IgD-negative memory B cell (primary cell): ENCODE measurements at regions not wholly inside any gene's neighbourhood (a gene's known extent, or its start where the extent isn't known, plus 50 kb on each side); places are given as distances from the start of the nearest gene placed in this dataset.
"Not testable (repeated sequence)": the region's sequence is repeated elsewhere in the genome, so short reads cannot be mapped to it uniquely, and the experiment has no call there.

Source experiments
- H3K27ac Mint-ChIP-seq, 3 donors: one replicate each; pipeline ENCODE4 v1.8.0; 2020 to 2022; ENCODE audit warnings: mild to moderate bottlenecking in 3 of 3, mixed read lengths in 3 of 3, moderate library complexity in 1 of 3
- H3K27me3 Mint-ChIP-seq: one replicate; pipeline ENCODE4 v1.8.0; 2021; ENCODE audit warnings: mixed read lengths
- H3K36me3 Mint-ChIP-seq: one replicate; pipeline ENCODE4 v1.8.0; 2020; ENCODE audit warnings: mild to moderate bottlenecking, mixed read lengths
- H3K4me1 Mint-ChIP-seq, 3 donors: one replicate each; pipeline ENCODE4 v1.8.0; 2020 to 2022; ENCODE audit warnings: mixed read lengths in 3 of 3, mild to moderate bottlenecking in 1 of 3
- H3K4me3 Mint-ChIP-seq, 4 donors: one replicate each; pipeline ENCODE4 v1.8.0; 2020 to 2022; ENCODE audit warnings: mild to moderate bottlenecking in 4 of 4, mixed read lengths in 4 of 4, moderate library complexity in 3 of 4
- H3K9me3 Mint-ChIP-seq, 3 donors: one replicate each; pipeline ENCODE4 v1.8.0; 2020 to 2021; ENCODE audit warnings: mixed read lengths in 3 of 3, mild to moderate bottlenecking in 1 of 3

GRCh38 chr5:8840746-8841145 is 705.1 kb downstream of the SEMA5A start:
- not testable (repeated sequence) for H3K4me3 Mint-ChIP-seq, H3K27me3 Mint-ChIP-seq, H3K4me1 Mint-ChIP-seq, H3K27ac Mint-ChIP-seq, H3K36me3 Mint-ChIP-seq
- peaks cover 0 to 11% (median 4%) of the 10 kb centered on the region in 3 donors for H3K9me3 Mint-ChIP-seq

GRCh38 chr5:8842971-8843551 is 702.8 kb downstream of the SEMA5A start:
- no peaks in the 10 kb centered on the region for H3K27me3 Mint-ChIP-seq
- H3K9me3 Mint-ChIP-seq, result peaks cover 0 to 10% (median 4%) of the 10 kb centered on the region in 3 donors
- no peaks in the 10 kb centered on the region for H3K36me3 Mint-ChIP-seq
- H3K4me1 Mint-ChIP-seq, result no peaks in the 10 kb centered on the region
- H3K27ac Mint-ChIP-seq, result no peak overlapping the region
- peak overlapping the region in 1 of 4 donors; percentile 49 for H3K4me3 Mint-ChIP-seq

- H3K4me1 Mint-ChIP-seq, result no peaks in the 10 kb centered on the region
- H3K9me3 Mint-ChIP-seq, result peaks cover 0 to 7% (median 4%) of the 10 kb centered on the region in 3 donors
- H3K36me3 Mint-ChIP-seq, result no peaks in the 10 kb centered on the region
- H3K27ac Mint-ChIP-seq, result no peak overlapping the region
- H3K27me3 Mint-ChIP-seq, result no peaks in the 10 kb centered on the region
- H3K4me3 Mint-ChIP-seq, result no peak overlapping the region
These were observed 702.1 kb downstream of the SEMA5A start for GRCh38 chr5:8843771-8844170.

GRCh38 chr5:8844206-8844605 is 701.7 kb downstream of the SEMA5A start:
- Mint-ChIP-seq H3K9me3 (peaks cover 0 to 7% (median 4%) of the 10 kb centered on the region in 3 donors), H3K27me3 (no peaks in the 10 kb centered on the region), H3K27ac (no peak overlapping the region), H3K4me3 (no peak overlapping the region), H3K36me3 (no peaks in the 10 kb centered on the region), H3K4me1 (no peaks in the 10 kb centered on the region)

GRCh38 chr5:8844847-8845246 is 701.0 kb downstream of the SEMA5A start:
- H3K36me3 Mint-ChIP-seq, result no peaks in the 10 kb centered on the region
- H3K27me3 Mint-ChIP-seq, result no peaks in the 10 kb centered on the region
- peaks cover 0 to 7% (median 3%) of the 10 kb centered on the region in 3 donors for H3K9me3 Mint-ChIP-seq
- H3K4me3 Mint-ChIP-seq, result no peak overlapping the region
- no peaks in the 10 kb centered on the region for H3K4me1 Mint-ChIP-seq
- H3K27ac Mint-ChIP-seq, result no peak overlapping the region

- Mint-ChIP-seq H3K4me3 (peak overlapping the region in 1 of 4 donors; percentile 37), H3K27ac (no peak overlapping the region), H3K36me3 (no peaks in the 10 kb centered on the region), H3K9me3 (peaks cover 0 to 5% (median 2%) of the 10 kb centered on the region in 3 donors), H3K4me1 (no peaks in the 10 kb centered on the region), H3K27me3 (no peaks in the 10 kb centered on the region)
These were observed 700.6 kb downstream of the SEMA5A start for GRCh38 chr5:8845296-8845695.

GRCh38 chr5:8848366-8848765 is 697.5 kb downstream of the SEMA5A start:
- no peak overlapping the region for H3K4me3 Mint-ChIP-seq
- no peaks in the 10 kb centered on the region for H3K27me3 Mint-ChIP-seq
- no peak overlapping the region for H3K27ac Mint-ChIP-seq
- peaks cover 0 to 2% (median 0%) of the 10 kb centered on the region in 3 donors for H3K9me3 Mint-ChIP-seq
- H3K36me3 Mint-ChIP-seq, result no peaks in the 10 kb centered on the region
- H3K4me1 Mint-ChIP-seq, result no peaks in the 10 kb centered on the region

- Mint-ChIP-seq H3K27ac (no peak overlapping the region), H3K36me3 (no peaks in the 10 kb centered on the region), H3K27me3 (no peaks in the 10 kb centered on the region), H3K9me3 (peaks cover 0 to 2% (median 0%) of the 10 kb centered on the region in 3 donors), H3K4me3 (no peak overlapping the region), H3K4me1 (no peaks in the 10 kb centered on the region)
These were observed 696.8 kb downstream of the SEMA5A start for GRCh38 chr5:8848997-8849594.

- Mint-ChIP-seq H3K27me3 (no peaks in the 10 kb centered on the region), H3K27ac (no peak overlapping the region), H3K36me3 (no peaks in the 10 kb centered on the region), H3K4me3 (no peak overlapping the region), H3K4me1 (no peaks in the 10 kb centered on the region), H3K9me3 (peaks cover 0 to 2% (median 0%) of the 10 kb centered on the region in 3 donors)
These were observed 694.8 kb downstream of the SEMA5A start for GRCh38 chr5:8851101-8851500.

- Mint-ChIP-seq H3K27ac (no peak overlapping the region), H3K4me3 (no peak overlapping the region), H3K9me3 (peaks cover 0 to 3% (median 0%) of the 10 kb centered on the region in 3 donors), H3K4me1 (no peaks in the 10 kb centered on the region), H3K36me3 (no peaks in the 10 kb centered on the region), H3K27me3 (no peaks in the 10 kb centered on the region)
These were observed 688.8 kb downstream of the SEMA5A start for GRCh38 chr5:8857051-8857450.

GRCh38 chr5:8861764-8862163 is 684.1 kb downstream of the SEMA5A start:
- Mint-ChIP-seq H3K9me3 (peaks cover 0 to 9% (median 0%) of the 10 kb centered on the region in 3 donors), H3K36me3 (no peaks in the 10 kb centered on the region), H3K27ac (no peak overlapping the region)

GRCh38 chr5:8864053-8864452 is 681.8 kb downstream of the SEMA5A start:
- H3K4me1 Mint-ChIP-seq, result no peaks in the 10 kb centered on the region
- no peaks in the 10 kb centered on the region for H3K36me3 Mint-ChIP-seq
- no peak overlapping the region for H3K27ac Mint-ChIP-seq
- H3K9me3 Mint-ChIP-seq, result peaks cover 0 to 6% (median 0%) of the 10 kb centered on the region in 3 donors
- H3K4me3 Mint-ChIP-seq, result no peak overlapping the region
- no peaks in the 10 kb centered on the region for H3K27me3 Mint-ChIP-seq

More at GRCh38 chr5:8861764-8862163, 684.1 kb downstream of the SEMA5A start:
- Mint-ChIP-seq H3K27me3 (no peaks in the 10 kb centered on the region), H3K4me3 (no peak overlapping the region), H3K4me1 (no peaks in the 10 kb centered on the region)

- Mint-ChIP-seq H3K4me3 (no peak overlapping the region), H3K36me3 (no peaks in the 10 kb centered on the region), H3K9me3 (peaks cover 0 to 6% (median 0%) of the 10 kb centered on the region in 3 donors), H3K27ac (no peak overlapping the region), H3K4me1 (no peaks in the 10 kb centered on the region), H3K27me3 (no peaks in the 10 kb centered on the region)
These were observed 680.6 kb downstream of the SEMA5A start for GRCh38 chr5:8865266-8865665.

GRCh38 chr5:8865686-8866374 is 680.0 kb downstream of the SEMA5A start:
- Mint-ChIP-seq H3K27ac (no peak overlapping the region), H3K4me3 (no peak overlapping the region)

GRCh38 chr5:8868283-8868682 is 677.6 kb downstream of the SEMA5A start:
- H3K9me3 Mint-ChIP-seq, result peaks cover 0 to 10% (median 4%) of the 10 kb centered on the region in 3 donors
- H3K27me3 Mint-ChIP-seq, result no peaks in the 10 kb centered on the region
- H3K4me3 Mint-ChIP-seq, result no peak overlapping the region
- H3K27ac Mint-ChIP-seq, result no peak overlapping the region
- no peaks in the 10 kb centered on the region for H3K4me1 Mint-ChIP-seq
- no peaks in the 10 kb centered on the region for H3K36me3 Mint-ChIP-seq

More at GRCh38 chr5:8865686-8866374, 680.0 kb downstream of the SEMA5A start:
- H3K9me3 Mint-ChIP-seq, result peaks cover 0 to 6% (median 0%) of the 10 kb centered on the region in 3 donors
- no peaks in the 10 kb centered on the region for H3K36me3 Mint-ChIP-seq
- H3K27me3 Mint-ChIP-seq, result no peaks in the 10 kb centered on the region
- no peaks in the 10 kb centered on the region for H3K4me1 Mint-ChIP-seq
